ENCODE measurements at regions not wholly inside any gene's neighbourhood (a gene's known extent, or its start where the extent isn't known, plus 50 kb on each side); places are given as distances from the start of the nearest gene placed in this dataset.

DNA sequence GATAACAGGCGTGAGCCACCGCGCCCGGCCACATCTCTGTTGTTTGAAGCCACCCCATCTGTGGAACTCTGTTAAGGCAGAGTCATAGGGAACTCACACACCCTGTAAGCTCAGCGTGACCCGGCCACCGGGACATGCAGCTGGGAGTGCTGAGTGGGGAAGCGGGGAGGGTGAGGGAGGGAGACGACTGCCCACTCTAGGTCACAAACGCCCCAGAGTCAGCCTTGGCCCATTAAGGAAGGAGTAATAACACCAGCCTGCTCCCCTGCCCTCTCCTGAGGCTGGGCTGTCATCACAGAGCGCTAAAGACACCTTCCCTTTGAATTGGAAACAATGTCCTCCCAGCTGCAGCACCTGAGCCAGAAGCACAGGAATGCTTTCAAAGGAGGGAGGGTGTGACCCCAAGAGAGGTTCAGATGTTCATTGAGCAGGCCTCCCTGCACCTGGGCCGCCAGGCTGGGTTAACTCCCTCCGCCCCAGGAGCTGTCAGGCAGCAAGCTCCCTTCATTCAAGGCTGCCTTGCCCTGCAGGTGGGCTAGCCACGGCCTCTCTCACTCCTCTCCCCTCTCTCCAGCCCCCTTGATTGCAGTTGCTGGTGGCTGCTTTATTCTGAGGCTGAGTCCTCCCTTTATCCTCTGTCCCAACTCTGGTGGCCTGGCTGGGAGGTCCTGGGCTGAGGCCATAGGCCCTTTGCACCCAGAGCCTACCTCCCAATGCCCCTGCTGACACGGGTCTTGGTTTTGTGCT, 77.2 kb upstream of the HPCAL1 start:
- no peak for TF ChIP-seq CTCF (IDR thresholded peaks at IDR 0.05; ENCODE audit: extremely low read depth in 1 of 2, insufficient read depth in 1 of 2, low read depth in 1 of 2, low read length in 2 of 2)
- no peak for TF ChIP-seq POLR2A (IDR thresholded peaks at IDR 0.05; ENCODE audit: low read depth, low read length)
- no peak for TF ChIP-seq EZH2 (IDR thresholded peaks at IDR 0.05; ENCODE audit: borderline replicate concordance, low read depth, low read length, severe bottlenecking)
- no peak for TF ChIP-seq FOS (IDR thresholded peaks at IDR 0.05; ENCODE audit: borderline replicate concordance, insufficient read depth, low read length)
- TF ChIP-seq POLR2AphosphoS5 (IDR thresholded peaks at IDR 0.05; ENCODE audit: insufficient read depth, low read depth, low read length): no peak

Measured in endothelial cell of umbilical vein (primary cell).